GM12875 (cell line): ENCODE measurements at regions not wholly inside any gene's neighbourhood (a gene's known extent, or its start where the extent isn't known, plus 50 kb on each side); places are given as distances from the start of the nearest gene placed in this dataset.

Experiments used
- H3K4me3 ChIP-seq: one replicate; pipeline ENCODE4 v1.5.1; 2011; ENCODE audit warnings: low read depth, low read length, control low read depth
- TF ChIP-seq, protein P1 (sequence below): IDR thresholded peaks from 2 replicates; pipeline ENCODE4 v1.5.1; 2011; ENCODE audit warnings: low read depth, mild to moderate bottlenecking, control low read depth, inconsistent platforms, low read length, moderate library complexity, borderline replicate concordance; ENCODE audit not compliant: insufficient read depth

DNA sequence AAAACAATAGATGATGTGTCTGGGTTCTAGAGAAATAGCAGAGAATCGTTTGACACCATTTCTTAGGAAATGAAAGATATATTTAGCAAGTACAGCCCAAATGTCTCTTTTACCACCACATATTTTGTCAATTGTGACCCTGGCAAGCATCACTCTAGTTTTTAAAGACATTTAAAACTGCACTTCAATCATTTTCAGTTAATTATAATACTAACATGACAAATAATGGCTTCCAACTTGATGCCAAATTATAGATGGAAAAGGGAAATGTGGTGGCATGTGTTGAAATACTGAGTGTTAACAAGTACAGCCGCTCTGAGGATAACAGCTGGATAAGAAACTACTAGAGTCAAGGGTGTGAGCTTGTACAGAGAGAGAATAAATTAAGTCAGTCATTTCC is 648.9 kb downstream of the FRK start:
- TF ChIP-seq, protein P1, sequence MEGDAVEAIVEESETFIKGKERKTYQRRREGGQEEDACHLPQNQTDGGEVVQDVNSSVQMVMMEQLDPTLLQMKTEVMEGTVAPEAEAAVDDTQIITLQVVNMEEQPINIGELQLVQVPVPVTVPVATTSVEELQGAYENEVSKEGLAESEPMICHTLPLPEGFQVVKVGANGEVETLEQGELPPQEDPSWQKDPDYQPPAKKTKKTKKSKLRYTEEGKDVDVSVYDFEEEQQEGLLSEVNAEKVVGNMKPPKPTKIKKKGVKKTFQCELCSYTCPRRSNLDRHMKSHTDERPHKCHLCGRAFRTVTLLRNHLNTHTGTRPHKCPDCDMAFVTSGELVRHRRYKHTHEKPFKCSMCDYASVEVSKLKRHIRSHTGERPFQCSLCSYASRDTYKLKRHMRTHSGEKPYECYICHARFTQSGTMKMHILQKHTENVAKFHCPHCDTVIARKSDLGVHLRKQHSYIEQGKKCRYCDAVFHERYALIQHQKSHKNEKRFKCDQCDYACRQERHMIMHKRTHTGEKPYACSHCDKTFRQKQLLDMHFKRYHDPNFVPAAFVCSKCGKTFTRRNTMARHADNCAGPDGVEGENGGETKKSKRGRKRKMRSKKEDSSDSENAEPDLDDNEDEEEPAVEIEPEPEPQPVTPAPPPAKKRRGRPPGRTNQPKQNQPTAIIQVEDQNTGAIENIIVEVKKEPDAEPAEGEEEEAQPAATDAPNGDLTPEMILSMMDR, result no peak

DNA sequence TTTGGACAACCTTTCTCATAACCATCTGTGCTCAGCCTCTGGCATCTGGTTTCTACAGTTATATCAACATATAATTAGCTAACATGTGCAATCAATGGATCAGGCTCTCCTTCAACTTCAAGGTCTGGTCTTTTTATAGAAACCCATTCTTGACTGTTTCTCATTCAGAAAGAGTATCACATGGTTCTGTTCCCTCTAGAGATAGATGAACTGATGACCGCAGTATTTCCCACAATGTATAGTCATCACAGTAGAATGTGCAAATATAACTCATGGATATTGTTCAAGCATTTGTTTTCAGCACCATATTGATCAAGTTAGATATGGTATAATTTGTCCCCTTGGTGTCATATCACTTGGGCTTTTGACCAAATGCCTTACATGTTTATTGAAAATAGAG is 656.2 kb downstream of the FRK start:
- H3K4me3 ChIP-seq, result no peak overlapping the region
- TF ChIP-seq, protein P1, result no peak

More for the DNA sequence above, 648.9 kb downstream of the FRK start:
- H3K4me3 ChIP-seq, result no peak overlapping the region

DNA sequence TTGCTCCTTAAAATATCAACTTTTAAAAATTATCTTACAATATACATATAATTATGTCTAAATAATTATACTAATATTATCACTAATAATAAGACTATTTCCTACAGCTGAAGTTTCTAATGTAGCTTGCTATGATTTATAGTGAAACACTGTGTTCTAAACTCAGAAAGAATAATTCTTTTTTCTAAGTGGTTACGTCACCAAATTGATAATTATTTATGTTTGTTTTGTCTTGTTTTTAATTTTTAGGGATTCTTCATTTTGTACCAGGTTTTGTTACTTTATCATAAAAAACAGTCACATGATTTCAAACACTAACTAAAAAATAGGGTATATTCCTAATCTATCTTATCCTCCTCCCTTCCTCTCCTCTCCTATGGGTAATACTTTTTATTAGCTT is 662.1 kb downstream of the FRK start:
- no peak overlapping the region for H3K4me3 ChIP-seq
- TF ChIP-seq, protein P1, result no peak

DNA sequence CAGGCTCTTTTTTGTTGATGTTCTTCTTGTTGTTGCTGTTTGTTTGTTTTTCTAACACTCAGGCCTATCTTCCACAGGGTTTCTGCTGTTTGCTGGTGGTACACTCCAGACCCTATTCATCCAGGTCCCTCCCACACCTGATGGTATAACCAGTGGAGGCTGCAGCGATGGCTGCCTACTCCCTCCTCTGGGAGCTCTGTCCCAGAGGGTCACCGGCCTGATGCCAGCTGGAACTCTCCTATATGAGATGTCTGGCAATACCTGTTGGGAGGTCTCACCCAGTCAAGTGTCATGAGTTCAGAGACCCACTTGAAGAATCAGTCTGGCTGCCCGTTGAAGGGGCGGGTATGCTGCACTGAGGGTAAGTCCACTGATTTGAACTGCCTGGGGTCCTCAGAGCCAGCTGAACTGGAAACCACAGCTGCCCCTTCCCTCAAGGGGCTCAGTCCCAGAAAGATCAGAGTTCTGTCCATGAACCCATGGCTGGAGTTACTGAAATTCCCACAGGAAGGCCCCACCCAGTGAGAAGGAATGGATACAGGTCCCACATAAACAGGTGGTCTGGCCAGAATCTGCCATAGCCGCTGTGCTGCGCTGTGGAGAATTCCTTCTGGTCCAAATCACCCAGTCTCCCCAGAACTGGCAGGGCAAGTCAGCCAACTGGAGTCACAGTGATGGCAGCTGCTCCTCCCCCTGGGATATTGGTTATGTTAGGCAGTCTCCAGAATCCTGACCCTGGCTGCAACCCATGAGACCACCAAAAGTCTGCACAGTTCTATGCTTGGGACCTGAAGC is 664.4 kb downstream of the FRK start:
- TF ChIP-seq, protein P1, result no peak
- H3K4me3 ChIP-seq, result no peak overlapping the region

DNA sequence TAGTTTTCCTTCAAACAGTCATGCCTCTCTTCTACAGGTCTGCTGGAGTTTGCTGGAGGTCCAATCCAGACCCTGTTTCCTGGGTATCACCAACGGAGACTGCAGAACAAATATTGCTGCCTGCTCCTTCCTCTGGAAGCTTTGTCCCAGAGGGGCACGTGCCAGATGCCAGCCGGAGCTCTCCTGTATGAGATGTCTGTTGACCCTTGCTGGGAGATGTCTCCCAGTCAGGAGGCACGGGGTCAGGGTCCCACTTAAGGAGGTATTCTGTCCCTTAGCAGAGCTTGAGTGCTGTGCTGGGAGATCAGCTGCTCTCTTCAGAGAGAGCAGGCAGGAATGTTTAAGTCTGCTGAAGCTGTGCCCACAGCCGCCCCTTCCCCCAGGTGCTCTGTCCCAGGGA is 666.9 kb downstream of the FRK start:
- H3K4me3 ChIP-seq, result no peak overlapping the region

DNA sequence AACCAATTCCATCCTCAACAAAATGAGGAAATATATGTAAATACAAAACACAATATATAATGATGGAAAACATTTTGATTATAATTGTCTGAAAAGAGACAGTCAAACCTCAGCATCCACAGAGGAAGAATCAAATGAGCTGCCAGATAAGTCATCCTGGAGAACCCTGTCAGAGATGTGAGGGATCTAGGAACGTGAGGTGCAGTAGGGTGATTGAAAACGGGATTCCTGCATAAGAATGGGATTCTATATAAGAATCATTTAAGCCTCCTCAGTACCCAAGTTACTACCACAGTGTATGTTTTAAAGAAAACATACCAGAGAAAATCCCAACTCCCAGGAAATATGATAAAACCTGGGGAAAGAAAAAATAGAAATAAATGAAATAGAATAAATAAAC is 690.5 kb downstream of the FRK start:
- no peak overlapping the region for H3K4me3 ChIP-seq
- TF ChIP-seq, protein P1, result no peak

More for the DNA sequence above, 666.9 kb downstream of the FRK start:
- TF ChIP-seq, protein P1, result no peak

DNA sequence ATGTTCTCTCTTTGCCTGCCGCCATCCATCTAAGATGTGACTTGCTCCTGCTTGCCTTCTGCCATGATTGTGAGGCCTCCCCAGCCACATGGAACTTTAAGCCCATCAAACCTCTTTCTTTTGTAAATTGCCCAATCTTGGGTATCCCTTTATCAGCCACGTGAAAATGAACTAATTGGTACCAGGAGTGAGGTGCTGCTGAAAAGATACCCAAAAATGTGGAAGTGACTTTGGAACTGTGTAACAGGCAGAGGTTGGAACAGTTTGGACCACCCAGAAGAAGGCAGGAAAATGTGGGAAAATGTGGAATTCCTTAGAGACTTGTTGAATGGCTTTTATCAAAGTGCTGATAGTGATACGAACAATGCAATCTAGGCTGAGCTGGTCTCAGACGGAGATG is 694.9 kb downstream of the FRK start:
- no peak overlapping the region for H3K4me3 ChIP-seq
- TF ChIP-seq, protein P1, result no peak
